GM12872 (cell line): ENCODE measurements at regions not wholly inside any gene's neighbourhood (a gene's known extent, or its start where the extent isn't known, plus 50 kb on each side); places are given as distances from the start of the nearest gene placed in this dataset.

Experiments used
- CTCF ChIP-seq: IDR thresholded peaks from 3 replicates; pipeline ENCODE4 v1.5.1; 2011; ENCODE audit warnings: low read depth, mild to moderate bottlenecking, low read length, moderate library complexity; ENCODE audit not compliant: insufficient read depth

GRCh38 chr6:112934433-112935327 is 587.5 kb downstream of the RFPL4B start:
- TF ChIP-seq CTCF: no peak

- TF ChIP-seq CTCF: no peak
Measured at GRCh38 chr6:112935402-112936078, 588.4 kb downstream of the RFPL4B start.

- no peak for TF ChIP-seq CTCF
Measured at GRCh38 chr6:112936079-112936472, 588.9 kb downstream of the RFPL4B start.

- TF ChIP-seq CTCF: no peak
Measured at GRCh38 chr6:112936504-112936903, 589.4 kb downstream of the RFPL4B start.

- no peak for TF ChIP-seq CTCF
Measured at GRCh38 chr6:112938650-112939049, 591.5 kb downstream of the RFPL4B start.

- TF ChIP-seq CTCF: no peak
Measured at GRCh38 chr6:112939563-112939962, 592.4 kb downstream of the RFPL4B start.

GRCh38 chr6:112941613-112942012 is 594.5 kb downstream of the RFPL4B start:
- TF ChIP-seq CTCF: no peak
